ENCODE measurements at regions not wholly inside any gene's neighbourhood (a gene's known extent, or its start where the extent isn't known, plus 50 kb on each side); places are given as distances from the start of the nearest gene placed in this dataset.

DNA sequence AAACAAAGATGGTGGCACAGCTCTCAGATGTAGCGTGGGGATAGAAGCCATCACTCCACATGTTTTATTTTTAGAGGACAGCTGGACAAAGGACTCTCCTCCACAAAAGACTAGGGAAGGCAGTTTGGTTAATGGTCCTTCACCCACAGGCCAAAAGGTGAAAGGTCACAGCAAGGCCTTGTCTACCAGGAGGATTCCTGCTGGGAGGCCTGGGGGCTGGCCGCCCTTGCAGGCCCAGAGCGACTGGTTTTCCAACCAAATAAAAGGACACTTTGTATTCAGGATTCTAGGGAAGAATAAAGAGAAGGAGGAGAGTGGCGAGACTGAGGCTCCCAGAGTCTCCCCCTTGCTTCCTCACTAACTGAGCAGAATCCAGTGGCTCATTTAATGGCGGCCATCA lies 94.3 kb downstream of the AXIN2 start:
- no peak for DNase-seq (ENCODE audit: low read depth)
- TF ChIP-seq, protein P1, sequence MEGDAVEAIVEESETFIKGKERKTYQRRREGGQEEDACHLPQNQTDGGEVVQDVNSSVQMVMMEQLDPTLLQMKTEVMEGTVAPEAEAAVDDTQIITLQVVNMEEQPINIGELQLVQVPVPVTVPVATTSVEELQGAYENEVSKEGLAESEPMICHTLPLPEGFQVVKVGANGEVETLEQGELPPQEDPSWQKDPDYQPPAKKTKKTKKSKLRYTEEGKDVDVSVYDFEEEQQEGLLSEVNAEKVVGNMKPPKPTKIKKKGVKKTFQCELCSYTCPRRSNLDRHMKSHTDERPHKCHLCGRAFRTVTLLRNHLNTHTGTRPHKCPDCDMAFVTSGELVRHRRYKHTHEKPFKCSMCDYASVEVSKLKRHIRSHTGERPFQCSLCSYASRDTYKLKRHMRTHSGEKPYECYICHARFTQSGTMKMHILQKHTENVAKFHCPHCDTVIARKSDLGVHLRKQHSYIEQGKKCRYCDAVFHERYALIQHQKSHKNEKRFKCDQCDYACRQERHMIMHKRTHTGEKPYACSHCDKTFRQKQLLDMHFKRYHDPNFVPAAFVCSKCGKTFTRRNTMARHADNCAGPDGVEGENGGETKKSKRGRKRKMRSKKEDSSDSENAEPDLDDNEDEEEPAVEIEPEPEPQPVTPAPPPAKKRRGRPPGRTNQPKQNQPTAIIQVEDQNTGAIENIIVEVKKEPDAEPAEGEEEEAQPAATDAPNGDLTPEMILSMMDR (conservative IDR thresholded peaks at IDR 0.05; ENCODE audit: low read length): no peak
- no peak overlapping the region for H3K4me3 ChIP-seq (ENCODE audit: low read length)

DNA sequence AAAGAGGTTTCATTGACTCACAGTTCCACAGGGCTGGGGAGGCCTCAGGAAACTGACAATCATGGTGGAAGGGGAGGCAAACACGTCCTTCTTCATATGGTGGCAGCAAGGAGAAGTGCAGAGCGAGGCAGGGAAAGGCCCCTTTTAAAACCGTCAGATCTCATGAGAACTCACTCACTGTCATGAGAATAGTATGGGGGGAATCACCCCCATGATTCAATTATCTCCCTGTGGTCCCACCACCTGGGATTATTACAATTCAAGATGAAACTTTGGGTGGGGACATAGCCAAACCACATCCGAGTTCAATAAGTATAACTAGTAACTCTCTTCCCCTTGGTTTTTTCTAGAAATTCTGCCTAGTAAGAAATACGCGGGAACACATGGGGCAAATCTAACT lies 94.9 kb downstream of the AXIN2 start:
- TF ChIP-seq, protein P1 (conservative IDR thresholded peaks at IDR 0.05; ENCODE audit: low read length): no peak
- H3K4me3 ChIP-seq (ENCODE audit: low read length): no peak overlapping the region
- no peak for DNase-seq (ENCODE audit: low read depth)

DNA sequence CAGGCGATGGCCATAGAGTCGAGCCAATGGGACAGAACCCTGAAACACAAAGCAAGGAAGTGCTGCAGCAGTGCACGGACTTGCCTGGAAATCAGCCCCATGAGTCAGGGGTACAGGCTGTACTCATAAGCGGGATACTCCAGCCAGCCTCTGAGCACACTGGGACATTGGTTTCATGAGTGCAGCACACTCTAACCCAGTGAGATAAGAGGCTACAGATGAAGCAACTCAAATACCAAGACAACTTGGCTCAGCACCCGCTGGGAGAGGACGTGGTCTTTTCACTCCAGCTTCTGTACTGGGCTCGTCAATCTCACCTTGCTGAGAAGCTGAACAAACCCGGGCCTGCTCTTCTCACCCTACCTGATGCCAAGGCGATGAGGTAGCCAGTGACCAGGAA lies 98.2 kb downstream of the AXIN2 start:
- DNase-seq (ENCODE audit: low read depth): peak; percentile 35
- H3K4me3 ChIP-seq (ENCODE audit: low read length): no peak overlapping the region
- TF ChIP-seq, protein P1 (conservative IDR thresholded peaks at IDR 0.05; ENCODE audit: low read length): no peak

DNA sequence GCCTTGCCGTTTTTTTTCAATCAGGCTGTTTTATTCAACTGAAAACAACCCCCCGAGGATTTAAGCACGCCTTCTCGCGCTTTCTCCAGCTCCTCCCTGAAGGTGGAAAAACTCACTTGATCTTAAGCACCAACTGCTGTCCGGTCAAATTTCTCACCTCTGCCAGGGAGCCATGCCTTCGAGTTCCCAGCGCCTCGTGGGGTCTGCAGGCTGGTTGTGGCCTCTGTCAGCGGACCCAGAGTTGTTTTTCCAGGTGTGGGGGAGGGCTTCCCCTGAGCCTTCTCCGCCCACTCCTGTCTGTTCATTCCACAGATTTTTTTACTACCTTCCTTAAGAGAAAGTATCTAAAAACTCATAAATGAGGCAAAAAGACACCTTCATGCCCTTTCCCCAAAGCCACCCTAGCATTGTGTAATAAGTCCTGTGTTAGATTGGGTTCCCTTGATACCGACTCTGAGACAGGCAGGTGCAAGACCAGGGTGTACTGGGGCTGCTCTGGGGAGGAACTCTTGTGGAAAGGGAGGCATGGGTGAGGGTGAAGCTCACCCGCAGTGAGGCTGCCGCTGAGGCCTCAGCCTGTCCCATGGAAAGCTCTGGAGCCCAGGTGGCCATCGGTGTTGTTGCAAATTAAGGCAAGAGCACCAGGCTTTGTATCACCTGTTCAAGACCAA lies 101.6 kb downstream of the AXIN2 start:
- no peak for DNase-seq (ENCODE audit: low read depth)
- TF ChIP-seq, protein P1 (conservative IDR thresholded peaks at IDR 0.05; ENCODE audit: low read length): no peak
- H3K4me3 ChIP-seq (ENCODE audit: low read length): no peak overlapping the region

DNA sequence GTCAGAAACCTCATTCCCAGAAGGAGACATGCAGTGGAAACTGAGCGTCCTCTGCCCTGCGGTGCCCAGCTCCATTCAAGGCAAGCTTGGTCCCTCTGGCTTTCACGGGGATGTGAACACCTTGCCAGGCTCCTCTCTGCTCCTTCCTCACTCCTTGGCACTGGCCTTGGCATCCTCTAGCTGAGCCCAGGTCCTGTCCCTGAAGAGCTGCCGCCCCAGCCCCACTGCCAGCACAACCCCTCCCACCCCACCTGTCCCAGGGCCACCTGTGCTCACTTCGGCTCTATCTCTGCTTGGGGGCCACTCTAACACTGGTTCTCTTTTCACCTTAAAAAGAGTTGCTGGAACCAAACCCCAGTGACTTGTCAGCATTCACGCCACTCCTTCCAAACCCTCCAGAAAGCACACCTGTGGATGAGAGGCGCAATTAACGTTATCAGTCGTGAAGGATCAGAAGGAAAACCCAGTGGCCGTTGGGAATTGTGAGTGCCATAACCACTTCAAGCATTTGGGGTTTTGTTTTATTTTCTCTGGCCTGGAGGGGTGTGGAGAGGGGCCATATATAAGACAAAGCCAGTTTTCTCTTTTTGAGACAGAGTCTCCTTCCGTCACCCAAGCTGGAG lies 103.7 kb downstream of the AXIN2 start:
- H3K4me3 ChIP-seq (ENCODE audit: low read length): no peak overlapping the region
- no peak for DNase-seq (ENCODE audit: low read depth)
- TF ChIP-seq, protein P1 (conservative IDR thresholded peaks at IDR 0.05; ENCODE audit: low read length): no peak

DNA sequence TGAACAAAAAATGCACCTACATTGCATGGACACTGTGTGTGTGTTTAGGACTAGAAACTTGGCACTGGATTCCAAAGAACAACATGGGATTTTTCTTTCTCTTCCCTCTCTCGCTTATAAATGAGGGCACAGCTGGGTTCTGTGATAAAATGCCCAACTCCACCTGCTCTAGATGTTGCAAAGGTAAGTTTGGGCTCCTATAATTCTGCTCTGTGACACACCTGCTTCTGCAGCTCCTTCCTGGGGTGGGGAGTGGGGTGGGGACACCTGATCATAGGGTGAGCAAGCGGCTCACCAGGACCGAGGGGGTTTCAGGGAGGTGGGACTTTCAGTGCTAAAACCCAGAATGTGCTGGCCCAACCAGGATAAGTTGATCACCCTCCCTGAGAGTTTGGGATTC lies 104.3 kb downstream of the AXIN2 start:
- TF ChIP-seq, protein P1 (conservative IDR thresholded peaks at IDR 0.05; ENCODE audit: low read length): no peak
- DNase-seq (ENCODE audit: low read depth): no peak
- no peak overlapping the region for H3K4me3 ChIP-seq (ENCODE audit: low read length)
